ENCODE measurements at regions not wholly inside any gene's neighbourhood (a gene's known extent, or its start where the extent isn't known, plus 50 kb on each side); places are given as distances from the start of the nearest gene placed in this dataset.

GRCh38 chr11:96508861-96509260, 119.0 kb downstream of the JRKL start:
- Mint-ChIP-seq H3K36me3 (ENCODE audit: insufficient read depth, unreplicated experiment) (no peaks in the 10 kb centered on the region), H3K9me3 (ENCODE audit: unreplicated experiment) (no peaks in the 10 kb centered on the region), H3K27me3 (ENCODE audit: insufficient read depth, unreplicated experiment) (no peaks in the 10 kb centered on the region), H3K4me3 (ENCODE audit: unreplicated experiment) (no peak overlapping the region), H3K4me1 (ENCODE audit: low read depth, unreplicated experiment) (peaks cover 11% of the 10 kb centered on the region), H3K27ac (ENCODE audit: unreplicated experiment) (no peak overlapping the region)
- Histone ChIP-seq H3K9me3 (no peaks in the 10 kb centered on the region), H3K4me1 (no peaks in the 10 kb centered on the region), H3K36me3 (ENCODE audit: control insufficient read depth, insufficient read depth, low read length) (no peaks in the 10 kb centered on the region), H3K27me3 (replicated peaks; ENCODE audit: control insufficient read depth, insufficient read depth, low read length) (no peaks in the 10 kb centered on the region), H3K4me3 (ENCODE audit: low read depth, low read length) (no peak overlapping the region)
- DNase-seq, result no peak
- ChIA-PET POLR2A (no interaction called here), CTCF (no interaction called here)
- intact Hi-C loops (cut with micrococcal nuclease; ENCODE audit: unreplicated experiment), result no loop called here
- TF ChIP-seq, protein P1, sequence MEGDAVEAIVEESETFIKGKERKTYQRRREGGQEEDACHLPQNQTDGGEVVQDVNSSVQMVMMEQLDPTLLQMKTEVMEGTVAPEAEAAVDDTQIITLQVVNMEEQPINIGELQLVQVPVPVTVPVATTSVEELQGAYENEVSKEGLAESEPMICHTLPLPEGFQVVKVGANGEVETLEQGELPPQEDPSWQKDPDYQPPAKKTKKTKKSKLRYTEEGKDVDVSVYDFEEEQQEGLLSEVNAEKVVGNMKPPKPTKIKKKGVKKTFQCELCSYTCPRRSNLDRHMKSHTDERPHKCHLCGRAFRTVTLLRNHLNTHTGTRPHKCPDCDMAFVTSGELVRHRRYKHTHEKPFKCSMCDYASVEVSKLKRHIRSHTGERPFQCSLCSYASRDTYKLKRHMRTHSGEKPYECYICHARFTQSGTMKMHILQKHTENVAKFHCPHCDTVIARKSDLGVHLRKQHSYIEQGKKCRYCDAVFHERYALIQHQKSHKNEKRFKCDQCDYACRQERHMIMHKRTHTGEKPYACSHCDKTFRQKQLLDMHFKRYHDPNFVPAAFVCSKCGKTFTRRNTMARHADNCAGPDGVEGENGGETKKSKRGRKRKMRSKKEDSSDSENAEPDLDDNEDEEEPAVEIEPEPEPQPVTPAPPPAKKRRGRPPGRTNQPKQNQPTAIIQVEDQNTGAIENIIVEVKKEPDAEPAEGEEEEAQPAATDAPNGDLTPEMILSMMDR (IDR thresholded peaks at IDR 0.05; ENCODE audit: insufficient read depth in 1 of 2, low read depth in 1 of 2, low read length in 1 of 2, severe bottlenecking in 1 of 2, unreplicated experiment in 1 of 2), result no peak
- no TSS peak for BruUV-seq (replicated peaks)

DNA sequence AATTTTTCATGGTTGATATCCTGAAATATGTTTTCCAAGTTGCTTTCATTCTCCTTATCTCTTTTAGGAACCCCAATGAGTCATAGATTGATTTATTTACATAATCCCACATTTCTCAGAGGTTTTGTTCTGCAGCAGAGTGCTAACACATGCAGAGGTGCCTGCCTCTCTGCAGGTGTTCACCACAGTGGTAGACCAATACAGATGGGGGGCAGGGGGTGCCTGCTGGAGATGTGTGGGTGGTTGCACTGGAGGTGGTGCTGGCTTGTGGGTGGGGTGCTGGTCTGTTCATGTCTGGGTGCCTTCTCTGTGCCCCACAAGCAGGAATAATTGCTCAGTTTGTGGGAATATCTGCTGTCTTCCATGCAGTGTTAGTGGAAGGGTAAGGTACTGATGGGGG, 131.1 kb downstream of the JRKL start:
- TF ChIP-seq, protein P1 (IDR thresholded peaks at IDR 0.05; ENCODE audit: insufficient read depth in 1 of 2, low read depth in 1 of 2, low read length in 1 of 2, severe bottlenecking in 1 of 2, unreplicated experiment in 1 of 2), result no peak
- H3K36me3 Mint-ChIP-seq (ENCODE audit: insufficient read depth, unreplicated experiment), result no peaks in the 10 kb centered on the region
- no peaks in the 10 kb centered on the region for H3K4me1 ChIP-seq
- ChIA-PET CTCF (no interaction called here), POLR2A (no interaction called here)
- no peaks in the 10 kb centered on the region for H3K27me3 ChIP-seq (replicated peaks; ENCODE audit: control insufficient read depth, insufficient read depth, low read length)
- intact Hi-C loops (cut with micrococcal nuclease; ENCODE audit: unreplicated experiment), result loop anchor here (5.0 kb wide), 1 partner anchor 176 kb away; no protein-coding TSS in a partner anchor
- H3K36me3 ChIP-seq (ENCODE audit: control insufficient read depth, insufficient read depth, low read length), result no peaks in the 10 kb centered on the region
- no peak overlapping the region for H3K4me3 Mint-ChIP-seq (ENCODE audit: unreplicated experiment)
- no TSS peak for BruUV-seq (replicated peaks)
- peaks cover 18% of the 10 kb centered on the region for H3K9me3 Mint-ChIP-seq (ENCODE audit: unreplicated experiment)
- no peaks in the 10 kb centered on the region; the same call in 1 of the 2 replicates for H3K9me3 ChIP-seq
- no peak for DNase-seq
- no peak overlapping the region for H3K27ac Mint-ChIP-seq (ENCODE audit: unreplicated experiment)
- H3K27me3 Mint-ChIP-seq (ENCODE audit: insufficient read depth, unreplicated experiment), result peaks cover 3% of the 10 kb centered on the region
- no peaks in the 10 kb centered on the region for H3K4me1 Mint-ChIP-seq (ENCODE audit: low read depth, unreplicated experiment)
- no peak overlapping the region for H3K4me3 ChIP-seq (ENCODE audit: low read depth, low read length)

DNA sequence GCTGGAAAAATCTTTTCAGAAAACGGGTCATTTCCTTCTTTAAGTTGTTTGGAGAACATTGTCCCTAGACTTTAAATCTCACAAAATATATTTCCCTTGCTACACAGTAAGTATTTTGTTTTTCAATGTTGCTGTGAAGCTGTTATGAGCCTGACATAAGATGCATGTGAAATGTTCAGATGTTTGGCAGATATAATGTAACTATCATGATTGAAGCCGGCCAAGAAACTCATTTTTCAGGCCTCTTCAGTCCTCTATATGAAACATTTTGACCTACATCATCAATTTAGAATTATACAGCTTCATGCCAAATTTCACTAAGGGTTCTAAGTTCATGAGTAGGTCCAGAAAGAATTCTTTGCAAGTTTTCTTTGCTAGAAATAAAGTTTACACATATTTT, 133.8 kb downstream of the JRKL start:
- H3K4me3 Mint-ChIP-seq (ENCODE audit: unreplicated experiment), result no peak overlapping the region
- H3K4me1 ChIP-seq, result no peaks in the 10 kb centered on the region
- intact Hi-C loops (cut with micrococcal nuclease; ENCODE audit: unreplicated experiment), result loop anchor here (5.0 kb wide), 1 partner anchor 174 kb away; no protein-coding TSS in a partner anchor
- H3K36me3 ChIP-seq (ENCODE audit: control insufficient read depth, insufficient read depth, low read length), result no peaks in the 10 kb centered on the region
- H3K36me3 Mint-ChIP-seq (ENCODE audit: insufficient read depth, unreplicated experiment), result no peaks in the 10 kb centered on the region
- POLR2A ChIA-PET, result no interaction called here
- peaks cover 2% of the 10 kb centered on the region; the same call in 1 of the 2 replicates for H3K9me3 ChIP-seq
- BruUV-seq (replicated peaks), result no TSS peak
- no peak for DNase-seq
- TF ChIP-seq, protein P1 (IDR thresholded peaks at IDR 0.05; ENCODE audit: insufficient read depth in 1 of 2, low read depth in 1 of 2, low read length in 1 of 2, severe bottlenecking in 1 of 2, unreplicated experiment in 1 of 2), result no peak
- peaks cover 24% of the 10 kb centered on the region for H3K9me3 Mint-ChIP-seq (ENCODE audit: unreplicated experiment)
- no peaks in the 10 kb centered on the region for H3K4me1 Mint-ChIP-seq (ENCODE audit: low read depth, unreplicated experiment)
- H3K4me3 ChIP-seq (ENCODE audit: low read depth, low read length), result no peak overlapping the region
- CTCF ChIA-PET, result interaction anchor here (2.1 kb wide), 1 partner anchor 59 kb away, joined by 14 read pairs; no protein-coding TSS in a partner anchor
- no peaks in the 10 kb centered on the region for H3K27me3 ChIP-seq (replicated peaks; ENCODE audit: control insufficient read depth, insufficient read depth, low read length)
- H3K27me3 Mint-ChIP-seq (ENCODE audit: insufficient read depth, unreplicated experiment), result peaks cover 3% of the 10 kb centered on the region
- no peak overlapping the region for H3K27ac Mint-ChIP-seq (ENCODE audit: unreplicated experiment)
